HFFc6 (cell line): ENCODE measurements at regions not wholly inside any gene's neighbourhood (a gene's known extent, or its start where the extent isn't known, plus 50 kb on each side); places are given as distances from the start of the nearest gene placed in this dataset.

ENCODE experiments used
- DNase-seq: peaks from one replicate; pipeline ENCODE4 v3.0.0-alpha.2; 2018
- H3K27ac Mint-ChIP-seq: 2 replicates; pipeline ENCODE4 v1.8.0; 2020; ENCODE audit warnings: mild to moderate bottlenecking, mixed read lengths
- H3K27me3 Mint-ChIP-seq: 2 replicates; pipeline ENCODE4 v1.8.0; 2021; ENCODE audit warnings: mild to moderate bottlenecking, moderate library complexity, mixed read lengths; ENCODE audit not compliant: insufficient read depth
- H3K36me3 Mint-ChIP-seq: 2 replicates; pipeline ENCODE4 v1.8.0; 2021; ENCODE audit warnings: low read depth, mixed read lengths
- H3K4me1 Mint-ChIP-seq: 2 replicates; pipeline ENCODE4 v1.8.0; 2020; ENCODE audit warnings: low read depth, mixed read lengths
- H3K4me3 Mint-ChIP-seq: 2 replicates; pipeline ENCODE4 v1.8.0; 2020; ENCODE audit warnings: mild to moderate bottlenecking, moderate library complexity, mixed read lengths
- H3K9me3 Mint-ChIP-seq: 2 replicates; pipeline ENCODE4 v1.8.0; 2020; ENCODE audit warnings: mild to moderate bottlenecking, mixed read lengths
- TF ChIP-seq, protein P1 (sequence below): fragments of 200-600 bp; sonication (generic); IDR thresholded peaks from 2 replicates; pipeline ENCODE4 v1.5.0; 2021; ENCODE audit warnings: antibody characterized with exemption, mild to moderate bottlenecking

DNA sequence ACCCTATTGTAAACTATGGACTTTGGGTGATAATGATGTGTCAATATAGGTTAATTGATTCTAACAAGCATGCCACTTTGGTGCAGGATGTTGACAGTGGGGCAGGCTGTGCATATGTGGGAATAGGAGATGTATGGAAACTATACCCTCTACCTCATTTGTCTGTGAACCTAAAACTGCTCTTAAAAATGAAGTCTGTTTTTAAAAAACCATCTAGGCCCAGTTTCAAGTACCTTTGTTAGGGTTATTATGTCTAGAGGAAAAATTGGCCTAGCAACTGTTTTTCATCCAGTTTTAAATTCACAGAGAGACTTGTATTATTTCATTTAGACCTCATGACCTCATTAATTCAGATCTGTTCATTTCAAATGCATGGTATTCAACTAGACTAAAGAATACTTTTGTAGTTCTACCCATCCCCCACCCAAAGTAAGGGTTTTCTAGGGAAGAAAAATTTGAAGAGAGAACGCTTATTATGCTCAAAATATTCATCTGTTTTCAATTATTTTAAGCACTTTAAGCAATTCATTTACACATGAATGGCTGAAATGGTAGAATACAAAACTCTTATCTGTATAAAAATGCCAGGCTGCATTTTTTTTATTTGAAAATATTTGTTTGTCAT lies 1781.9 kb upstream of the MIR17HG start:
- TF ChIP-seq, protein P1, sequence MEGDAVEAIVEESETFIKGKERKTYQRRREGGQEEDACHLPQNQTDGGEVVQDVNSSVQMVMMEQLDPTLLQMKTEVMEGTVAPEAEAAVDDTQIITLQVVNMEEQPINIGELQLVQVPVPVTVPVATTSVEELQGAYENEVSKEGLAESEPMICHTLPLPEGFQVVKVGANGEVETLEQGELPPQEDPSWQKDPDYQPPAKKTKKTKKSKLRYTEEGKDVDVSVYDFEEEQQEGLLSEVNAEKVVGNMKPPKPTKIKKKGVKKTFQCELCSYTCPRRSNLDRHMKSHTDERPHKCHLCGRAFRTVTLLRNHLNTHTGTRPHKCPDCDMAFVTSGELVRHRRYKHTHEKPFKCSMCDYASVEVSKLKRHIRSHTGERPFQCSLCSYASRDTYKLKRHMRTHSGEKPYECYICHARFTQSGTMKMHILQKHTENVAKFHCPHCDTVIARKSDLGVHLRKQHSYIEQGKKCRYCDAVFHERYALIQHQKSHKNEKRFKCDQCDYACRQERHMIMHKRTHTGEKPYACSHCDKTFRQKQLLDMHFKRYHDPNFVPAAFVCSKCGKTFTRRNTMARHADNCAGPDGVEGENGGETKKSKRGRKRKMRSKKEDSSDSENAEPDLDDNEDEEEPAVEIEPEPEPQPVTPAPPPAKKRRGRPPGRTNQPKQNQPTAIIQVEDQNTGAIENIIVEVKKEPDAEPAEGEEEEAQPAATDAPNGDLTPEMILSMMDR = no peak
- H3K27ac Mint-ChIP-seq = no peak overlapping the region
- H3K4me1 Mint-ChIP-seq = no peaks in the 10 kb centered on the region
- no peak for DNase-seq
- H3K27me3 Mint-ChIP-seq = no peaks in the 10 kb centered on the region
- H3K4me3 Mint-ChIP-seq = no peak overlapping the region
- H3K9me3 Mint-ChIP-seq = peaks cover 24% of the 10 kb centered on the region
- no peaks in the 10 kb centered on the region for H3K36me3 Mint-ChIP-seq

DNA sequence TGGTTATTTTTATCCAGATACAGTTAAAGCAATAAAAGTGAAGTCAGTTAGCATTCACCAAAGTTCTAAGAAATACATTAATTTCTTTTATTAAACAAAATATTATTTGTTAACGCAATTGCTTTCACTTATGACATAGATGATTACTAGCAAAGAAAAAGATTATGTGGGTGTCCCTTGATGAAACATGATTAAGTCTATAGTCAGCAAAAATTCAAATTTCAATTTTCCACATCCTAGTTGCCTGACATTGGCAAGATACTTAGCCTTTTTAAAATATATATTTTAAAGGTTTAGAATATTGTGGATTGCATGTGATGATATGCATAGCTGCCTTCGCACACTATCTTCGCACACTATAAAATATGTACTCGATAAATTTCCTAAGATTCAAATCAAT lies 1780.5 kb upstream of the MIR17HG start:
- no peaks in the 10 kb centered on the region; the same call in 1 of the 2 replicates for H3K27me3 Mint-ChIP-seq
- no peak overlapping the region for H3K4me3 Mint-ChIP-seq
- no peak overlapping the region for H3K27ac Mint-ChIP-seq
- peaks cover 24% of the 10 kb centered on the region for H3K9me3 Mint-ChIP-seq
- TF ChIP-seq, protein P1 = no peak
- DNase-seq = no peak
- H3K4me1 Mint-ChIP-seq = no peaks in the 10 kb centered on the region
- H3K36me3 Mint-ChIP-seq = no peaks in the 10 kb centered on the region

DNA sequence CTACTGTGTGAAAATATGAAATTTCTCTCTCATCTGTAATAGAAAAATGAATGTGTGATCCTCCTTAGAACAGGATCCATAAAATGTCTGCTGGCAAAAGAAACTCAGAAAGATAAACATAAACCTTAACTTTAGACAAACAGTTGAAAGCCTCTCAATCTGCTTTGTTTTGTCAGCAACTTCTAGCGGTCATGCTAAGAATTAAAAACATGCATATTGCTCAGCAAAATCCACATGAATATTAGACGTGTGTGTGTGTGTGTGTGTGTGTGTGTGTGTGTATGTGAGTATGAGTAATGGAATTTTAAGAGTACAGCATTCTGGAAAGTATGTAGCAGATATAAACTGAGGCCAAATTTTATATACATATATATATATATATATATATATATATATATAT lies 1779.2 kb upstream of the MIR17HG start:
- peaks cover 19% of the 10 kb centered on the region for H3K9me3 Mint-ChIP-seq
- H3K27me3 Mint-ChIP-seq = no peaks in the 10 kb centered on the region; the same call in 1 of the 2 replicates
- H3K4me1 Mint-ChIP-seq = no peaks in the 10 kb centered on the region
- H3K4me3 Mint-ChIP-seq = no peak overlapping the region
- DNase-seq = no peak
- H3K36me3 Mint-ChIP-seq = no peaks in the 10 kb centered on the region
- TF ChIP-seq, protein P1 = no peak
- no peak overlapping the region for H3K27ac Mint-ChIP-seq

DNA sequence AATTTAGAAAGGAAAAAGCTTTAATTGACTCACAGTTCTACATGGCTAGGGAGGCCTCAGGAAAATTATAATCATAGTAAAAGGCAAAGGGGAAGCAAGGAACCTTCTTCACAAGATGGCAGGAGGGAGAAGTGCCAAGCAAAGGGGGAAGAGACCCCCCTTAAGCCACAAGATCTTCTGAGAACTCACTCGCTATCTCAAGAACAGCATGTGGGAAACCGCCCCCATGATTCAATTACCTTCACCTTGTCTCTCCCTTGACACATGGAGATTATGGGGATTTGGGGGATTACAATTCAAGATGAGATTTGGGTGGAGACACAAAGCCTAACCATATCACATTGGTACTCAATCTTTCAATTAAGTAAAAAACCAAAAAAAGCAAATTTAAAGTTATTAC lies 1778.7 kb upstream of the MIR17HG start:
- no peak overlapping the region for H3K27ac Mint-ChIP-seq
- no peaks in the 10 kb centered on the region for H3K4me1 Mint-ChIP-seq
- no peaks in the 10 kb centered on the region for H3K36me3 Mint-ChIP-seq
- no peaks in the 10 kb centered on the region; the same call in 1 of the 2 replicates for H3K27me3 Mint-ChIP-seq
- no peak for DNase-seq
- no peak overlapping the region for H3K4me3 Mint-ChIP-seq
- TF ChIP-seq, protein P1 = no peak
- H3K9me3 Mint-ChIP-seq = peaks cover 14% of the 10 kb centered on the region

DNA sequence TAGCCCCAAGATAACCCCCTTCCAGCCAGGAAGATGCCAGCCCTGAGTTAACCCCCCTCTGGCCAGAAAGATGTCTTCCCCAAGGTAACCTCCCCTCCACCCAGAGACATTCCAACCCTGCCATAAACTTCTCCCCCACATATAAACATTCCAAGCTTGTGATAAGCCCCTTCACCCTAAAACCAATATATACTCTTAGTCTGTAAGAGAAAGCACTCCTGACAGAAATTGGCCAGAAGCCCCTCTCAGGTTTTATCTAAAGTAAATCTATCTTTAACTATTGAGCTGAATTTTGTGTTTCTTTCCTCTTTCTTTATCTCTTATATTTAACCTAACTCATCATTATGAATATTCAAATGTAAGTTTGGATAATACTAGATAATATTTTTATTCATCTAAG lies 1775.8 kb upstream of the MIR17HG start:
- no peak overlapping the region for H3K27ac Mint-ChIP-seq
- TF ChIP-seq, protein P1 = no peak
- H3K9me3 Mint-ChIP-seq = peaks cover 13% of the 10 kb centered on the region
- no peaks in the 10 kb centered on the region; the same call in 1 of the 2 replicates for H3K27me3 Mint-ChIP-seq
- no peaks in the 10 kb centered on the region for H3K36me3 Mint-ChIP-seq
- no peak for DNase-seq
- H3K4me1 Mint-ChIP-seq = no peaks in the 10 kb centered on the region
- H3K4me3 Mint-ChIP-seq = no peak overlapping the region
